ENCODE measurements at regions not wholly inside any gene's neighbourhood (a gene's known extent, or its start where the extent isn't known, plus 50 kb on each side); places are given as distances from the start of the nearest gene placed in this dataset.

GRCh38 chr19:34573226-34573864 is 91.8 kb downstream of the WTIP start:
- TF ChIP-seq REST (tag by site-specific recombination; IDR thresholded peaks at IDR 0.05) (no peak), CTCF (tag by site-specific recombination; IDR thresholded peaks at IDR 0.05) (no peak), ZBTB7A (tag by site-specific recombination; IDR thresholded peaks at IDR 0.05; ENCODE audit: low read depth) (no peak), KLF10 (tag by site-specific recombination; IDR thresholded peaks at IDR 0.05) (no peak), ZNF433 (tag by site-specific recombination; IDR thresholded peaks at IDR 0.05; ENCODE audit: low read depth) (no peak), ZNF449 (tag by site-specific recombination; IDR thresholded peaks at IDR 0.05) (no peak), SETDB1 (IDR thresholded peaks at IDR 0.05; ENCODE audit: insufficient read length, low read length) (no peak), ZNF174 (tag by site-specific recombination; IDR thresholded peaks at IDR 0.05) (no peak), ZNF530 (tag by site-specific recombination; IDR thresholded peaks at IDR 0.05; ENCODE audit: low read depth) (no peak), ZSCAN4 (tag by site-specific recombination; IDR thresholded peaks at IDR 0.05) (peak; percentile 63)
- TF ChIP-seq, protein P1, sequence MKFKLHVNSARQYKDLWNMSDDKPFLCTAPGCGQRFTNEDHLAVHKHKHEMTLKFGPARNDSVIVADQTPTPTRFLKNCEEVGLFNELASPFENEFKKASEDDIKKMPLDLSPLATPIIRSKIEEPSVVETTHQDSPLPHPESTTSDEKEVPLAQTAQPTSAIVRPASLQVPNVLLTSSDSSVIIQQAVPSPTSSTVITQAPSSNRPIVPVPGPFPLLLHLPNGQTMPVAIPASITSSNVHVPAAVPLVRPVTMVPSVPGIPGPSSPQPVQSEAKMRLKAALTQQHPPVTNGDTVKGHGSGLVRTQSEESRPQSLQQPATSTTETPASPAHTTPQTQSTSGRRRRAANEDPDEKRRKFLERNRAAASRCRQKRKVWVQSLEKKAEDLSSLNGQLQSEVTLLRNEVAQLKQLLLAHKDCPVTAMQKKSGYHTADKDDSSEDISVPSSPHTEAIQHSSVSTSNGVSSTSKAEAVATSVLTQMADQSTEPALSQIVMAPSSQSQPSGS (tag by site-specific recombination; IDR thresholded peaks at IDR 0.05; ENCODE audit: low read depth): no peak
- TF ChIP-seq, protein P2, sequence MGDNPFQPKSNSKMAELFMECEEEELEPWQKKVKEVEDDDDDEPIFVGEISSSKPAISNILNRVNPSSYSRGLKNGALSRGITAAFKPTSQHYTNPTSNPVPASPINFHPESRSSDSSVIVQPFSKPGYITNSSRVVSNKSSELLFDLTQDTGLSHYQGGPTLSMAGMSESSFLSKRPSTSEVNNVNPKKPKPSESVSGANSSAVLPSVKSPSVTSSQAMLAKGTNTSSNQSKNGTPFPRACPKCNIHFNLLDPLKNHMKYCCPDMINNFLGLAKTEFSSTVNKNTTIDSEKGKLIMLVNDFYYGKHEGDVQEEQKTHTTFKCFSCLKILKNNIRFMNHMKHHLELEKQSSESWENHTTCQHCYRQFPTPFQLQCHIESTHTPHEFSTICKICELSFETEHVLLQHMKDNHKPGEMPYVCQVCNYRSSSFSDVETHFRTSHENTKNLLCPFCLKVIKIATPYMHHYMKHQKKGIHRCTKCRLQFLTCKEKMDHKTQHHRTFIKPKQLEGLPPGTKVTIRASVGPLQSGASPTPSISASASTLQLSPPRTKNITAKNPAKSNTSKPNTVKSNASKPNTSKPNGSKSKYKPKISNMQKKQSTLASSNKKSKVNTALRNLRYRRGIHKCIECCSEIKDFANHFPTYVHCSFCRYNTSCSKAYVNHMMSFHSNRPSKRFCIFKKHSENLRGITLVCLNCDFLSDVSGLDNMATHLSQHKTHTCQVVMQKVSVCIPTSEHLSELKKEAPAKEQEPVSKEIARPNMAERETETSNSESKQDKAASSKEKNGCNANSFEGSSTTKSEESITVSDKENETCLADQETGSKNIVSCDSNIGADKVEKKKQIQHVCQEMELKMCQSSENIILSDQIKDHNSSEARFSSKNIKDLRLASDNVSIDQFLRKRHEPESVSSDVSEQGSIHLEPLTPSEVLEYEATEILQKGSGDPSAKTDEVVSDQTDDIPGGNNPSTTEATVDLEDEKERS (tag by site-specific recombination; IDR thresholded peaks at IDR 0.05): no peak
